ENCODE measurements at regions not wholly inside any gene's neighbourhood (a gene's known extent, or its start where the extent isn't known, plus 50 kb on each side); places are given as distances from the start of the nearest gene placed in this dataset.
"Not testable (repeated sequence)": the region's sequence is repeated elsewhere in the genome, so short reads cannot be mapped to it uniquely, and the experiment has no call there.

DNA sequence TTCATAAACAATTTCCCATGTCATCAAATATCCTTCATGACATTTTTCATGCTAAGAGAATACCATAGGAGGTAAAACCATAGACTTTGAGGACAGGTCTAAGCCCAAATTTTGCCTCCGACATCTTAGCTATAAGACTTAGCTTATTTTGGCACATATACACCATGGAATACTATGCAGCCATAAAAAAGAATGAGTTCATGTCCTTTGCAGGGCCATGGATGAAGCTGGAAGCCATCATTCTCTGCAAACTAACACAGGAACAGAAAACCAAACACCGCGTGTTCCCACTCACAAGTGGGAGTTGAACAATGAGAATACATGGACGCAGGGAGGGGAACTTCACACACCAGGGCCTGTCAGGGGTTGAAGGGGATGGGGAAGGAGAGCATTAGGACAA, 220.0 kb upstream of the CAND1 start:
- H3K9me3 Mint-ChIP-seq; H3K4me1 Mint-ChIP-seq (ENCODE audit: low read depth); H3K27me3 Mint-ChIP-seq (ENCODE audit: insufficient read depth); DNase-seq (ENCODE audit: low spot score); H3K36me3 Mint-ChIP-seq (ENCODE audit: low read depth); H3K27ac Mint-ChIP-seq; H3K4me3 Mint-ChIP-seq; intact Hi-C loops (cut with micrococcal nuclease): not testable (repeated sequence)

DNA sequence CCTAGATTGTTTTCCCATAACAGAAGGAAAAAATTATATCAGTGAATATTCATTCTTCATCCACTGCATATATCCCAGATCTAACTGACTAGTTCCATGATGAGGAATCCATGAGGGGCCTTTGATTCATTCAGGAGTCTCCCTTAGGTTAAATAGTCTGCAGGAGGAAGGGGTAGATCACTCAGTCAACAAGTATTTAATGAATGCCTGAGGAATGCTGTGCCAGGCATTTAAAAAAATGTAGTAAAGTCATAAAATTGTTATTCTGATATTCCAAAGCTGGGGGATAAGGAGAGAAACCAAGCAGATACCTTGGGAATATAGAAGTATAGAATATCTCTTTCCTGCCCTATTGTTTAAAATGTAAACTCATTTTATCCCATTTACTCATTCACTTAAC, 216.2 kb upstream of the CAND1 start:
- Mint-ChIP-seq H3K27me3 (ENCODE audit: insufficient read depth) (peaks cover 4% of the 10 kb centered on the region), H3K9me3 (no peaks in the 10 kb centered on the region), H3K4me3 (no peak overlapping the region), H3K27ac (no peak overlapping the region), H3K36me3 (ENCODE audit: low read depth) (no peaks in the 10 kb centered on the region), H3K4me1 (ENCODE audit: low read depth) (no peaks in the 10 kb centered on the region)
- intact Hi-C loops (cut with micrococcal nuclease): no loop called here
- no peak for DNase-seq (ENCODE audit: low spot score)

DNA sequence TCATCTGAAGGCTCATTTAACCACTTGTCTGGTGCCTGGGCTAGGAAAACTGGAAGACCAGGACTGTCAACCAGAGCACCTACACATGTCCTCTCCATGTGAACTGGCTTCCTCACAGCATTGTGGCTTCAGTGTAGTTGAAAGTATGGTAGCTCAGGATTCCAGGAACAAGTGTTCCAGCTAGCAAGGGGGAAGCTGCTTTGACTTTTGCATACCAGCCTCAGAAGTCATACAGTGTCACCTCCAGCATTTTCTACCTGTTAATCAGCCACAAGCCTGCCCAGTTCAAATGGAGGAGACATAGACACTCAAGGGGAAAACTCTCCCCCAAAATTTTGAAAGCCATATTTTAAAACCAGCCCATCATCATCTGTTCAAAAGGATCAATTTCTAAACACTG, 212.8 kb upstream of the CAND1 start:
- Mint-ChIP-seq H3K36me3 (ENCODE audit: low read depth) (no peaks in the 10 kb centered on the region), H3K27me3 (ENCODE audit: insufficient read depth) (peaks cover 9% of the 10 kb centered on the region), H3K27ac (no peak overlapping the region), H3K4me1 (ENCODE audit: low read depth) (no peaks in the 10 kb centered on the region), H3K9me3 (no peaks in the 10 kb centered on the region), H3K4me3 (no peak overlapping the region)
- no peak for DNase-seq (ENCODE audit: low spot score)
- intact Hi-C loops (cut with micrococcal nuclease): no loop called here

DNA sequence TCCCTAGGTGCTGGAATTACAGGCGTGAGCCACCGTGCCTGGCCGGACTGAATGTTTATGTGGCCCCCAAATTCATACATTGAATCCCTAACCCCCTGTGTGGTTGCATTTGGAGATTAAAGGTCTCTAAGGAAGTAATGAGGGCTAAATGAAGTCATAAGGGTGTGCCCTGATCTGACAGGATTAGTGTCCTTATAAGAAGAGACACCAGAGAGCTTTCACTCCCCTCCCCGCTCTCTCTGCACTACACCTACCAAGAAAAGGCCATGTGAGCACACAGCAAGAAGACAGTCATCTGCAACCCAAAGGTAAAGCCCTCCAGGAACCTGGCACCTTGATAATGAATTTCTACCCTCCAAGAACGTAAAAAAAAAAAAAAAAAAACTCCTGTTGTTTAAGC, 212.1 kb upstream of the CAND1 start:
- Mint-ChIP-seq H3K4me1 (ENCODE audit: low read depth) (no peaks in the 10 kb centered on the region), H3K4me3 (no peak overlapping the region), H3K27me3 (ENCODE audit: insufficient read depth) (peaks cover 11% of the 10 kb centered on the region), H3K27ac (no peak overlapping the region), H3K36me3 (ENCODE audit: low read depth) (no peaks in the 10 kb centered on the region), H3K9me3 (no peaks in the 10 kb centered on the region)
- intact Hi-C loops (cut with micrococcal nuclease): no loop called here
- no peak for DNase-seq (ENCODE audit: low spot score)

DNA sequence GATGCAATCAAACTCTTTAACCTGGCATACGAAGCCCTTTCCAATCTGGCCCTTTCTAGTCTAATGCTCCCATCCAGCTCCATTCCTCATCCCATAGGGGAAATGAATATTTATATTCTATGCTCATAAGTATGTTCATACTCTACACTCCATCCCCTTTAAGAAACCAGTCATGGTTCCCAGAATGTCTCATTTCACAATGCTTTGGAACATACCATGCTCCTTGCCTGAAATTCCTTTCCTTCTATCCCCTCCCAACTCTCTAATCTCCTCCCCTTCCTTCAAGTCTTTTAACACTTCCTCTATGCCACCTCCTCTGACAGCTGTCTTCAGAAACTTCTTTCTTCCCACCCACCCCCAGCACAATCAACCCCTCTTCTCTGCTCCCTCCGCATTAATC, 207.0 kb upstream of the CAND1 start:
- no peak for DNase-seq (ENCODE audit: low spot score)
- Mint-ChIP-seq H3K27me3 (ENCODE audit: insufficient read depth) (peaks cover 28% of the 10 kb centered on the region), H3K36me3 (ENCODE audit: low read depth) (no peaks in the 10 kb centered on the region), H3K4me3 (no peak overlapping the region), H3K4me1 (ENCODE audit: low read depth) (no peaks in the 10 kb centered on the region), H3K27ac (no peak overlapping the region), H3K9me3 (no peaks in the 10 kb centered on the region)
- intact Hi-C loops (cut with micrococcal nuclease): no loop called here

DNA sequence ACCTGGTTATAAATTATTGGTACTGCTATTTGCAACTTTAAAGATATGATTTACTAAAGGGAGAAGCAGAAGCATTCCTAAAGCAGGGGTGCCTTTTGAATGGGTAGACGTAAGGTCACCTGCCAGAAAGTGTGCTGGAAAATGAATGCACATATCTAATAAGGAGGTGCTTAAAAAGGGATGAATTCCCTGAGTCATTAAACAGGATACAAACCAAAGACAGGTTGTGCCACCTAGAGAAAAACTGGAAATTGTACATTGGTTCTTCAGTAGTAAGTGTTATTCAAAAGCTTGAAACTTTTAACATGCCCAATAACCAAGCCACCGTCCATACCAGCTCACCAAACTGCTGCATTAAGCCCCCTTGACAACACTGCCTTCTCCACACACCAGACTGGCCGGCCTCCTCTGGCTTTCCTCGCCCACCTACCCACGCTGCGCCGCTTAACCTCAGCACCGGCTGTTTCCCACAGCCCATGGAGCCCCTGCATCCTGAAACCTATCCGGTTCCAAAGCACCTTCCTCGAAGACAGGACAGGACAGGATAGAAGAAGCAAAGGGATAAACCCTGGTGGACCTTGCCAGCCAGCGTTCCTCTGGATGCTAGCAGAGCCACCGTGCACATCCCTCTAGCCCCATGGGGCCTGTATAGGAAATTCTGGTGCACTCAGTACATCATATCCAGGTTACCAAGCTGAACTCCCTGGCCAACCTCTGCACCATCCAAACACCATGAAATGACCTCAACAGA, 201.5 kb upstream of the CAND1 start:
- peaks cover 17% of the 10 kb centered on the region for H3K4me1 Mint-ChIP-seq (ENCODE audit: low read depth)
- no peaks in the 10 kb centered on the region for H3K9me3 Mint-ChIP-seq
- intact Hi-C loops (cut with micrococcal nuclease): loop anchor here (2.0 kb wide), 1 partner anchor 201 kb away; the partner anchor contains the start of gene CAND1
- H3K27me3 Mint-ChIP-seq (ENCODE audit: insufficient read depth): peaks cover 52% of the 10 kb centered on the region
- peak overlapping the region; percentile 78 for H3K4me3 Mint-ChIP-seq
- H3K36me3 Mint-ChIP-seq (ENCODE audit: low read depth): peaks cover 1% of the 10 kb centered on the region
- DNase-seq (ENCODE audit: low spot score): no peak
- no peak overlapping the region for H3K27ac Mint-ChIP-seq

DNA sequence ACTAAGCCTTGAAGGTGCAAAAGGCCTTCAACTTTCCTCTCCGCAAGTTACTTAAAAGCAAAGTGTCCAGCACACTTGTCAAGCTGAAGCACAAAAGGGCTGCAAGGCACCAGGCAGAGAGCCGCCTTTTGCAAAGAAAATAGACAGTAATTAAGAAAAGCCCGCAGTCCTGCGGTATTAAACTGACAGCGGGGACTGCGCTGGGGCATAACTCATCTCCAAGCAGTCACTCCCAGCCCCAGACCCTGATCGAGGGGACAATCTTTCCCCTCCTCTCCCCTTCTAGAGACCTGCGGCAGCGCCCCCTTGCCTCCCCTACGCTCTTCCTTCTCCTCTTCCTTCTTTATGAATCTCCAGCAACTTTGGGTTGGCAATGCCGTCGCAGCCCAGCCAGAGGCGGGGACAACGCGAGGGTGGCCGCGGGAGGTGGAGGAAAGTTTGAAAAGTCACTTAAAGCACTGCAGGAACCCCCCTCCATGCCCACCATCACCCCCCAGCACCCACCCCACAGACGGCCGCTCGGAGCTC, 200.9 kb upstream of the CAND1 start:
- Mint-ChIP-seq H3K9me3 (no peaks in the 10 kb centered on the region), H3K4me3 (peak overlapping the region; percentile 78), H3K27ac (no peak overlapping the region), H3K4me1 (ENCODE audit: low read depth) (peaks cover 17% of the 10 kb centered on the region), H3K27me3 (ENCODE audit: insufficient read depth) (peaks cover 52% of the 10 kb centered on the region), H3K36me3 (ENCODE audit: low read depth) (peaks cover 1% of the 10 kb centered on the region)
- DNase-seq (ENCODE audit: low spot score): no peak
- intact Hi-C loops (cut with micrococcal nuclease): loop anchor here (2.0 kb wide), 1 partner anchor 201 kb away; the partner anchor contains the start of gene CAND1

DNA sequence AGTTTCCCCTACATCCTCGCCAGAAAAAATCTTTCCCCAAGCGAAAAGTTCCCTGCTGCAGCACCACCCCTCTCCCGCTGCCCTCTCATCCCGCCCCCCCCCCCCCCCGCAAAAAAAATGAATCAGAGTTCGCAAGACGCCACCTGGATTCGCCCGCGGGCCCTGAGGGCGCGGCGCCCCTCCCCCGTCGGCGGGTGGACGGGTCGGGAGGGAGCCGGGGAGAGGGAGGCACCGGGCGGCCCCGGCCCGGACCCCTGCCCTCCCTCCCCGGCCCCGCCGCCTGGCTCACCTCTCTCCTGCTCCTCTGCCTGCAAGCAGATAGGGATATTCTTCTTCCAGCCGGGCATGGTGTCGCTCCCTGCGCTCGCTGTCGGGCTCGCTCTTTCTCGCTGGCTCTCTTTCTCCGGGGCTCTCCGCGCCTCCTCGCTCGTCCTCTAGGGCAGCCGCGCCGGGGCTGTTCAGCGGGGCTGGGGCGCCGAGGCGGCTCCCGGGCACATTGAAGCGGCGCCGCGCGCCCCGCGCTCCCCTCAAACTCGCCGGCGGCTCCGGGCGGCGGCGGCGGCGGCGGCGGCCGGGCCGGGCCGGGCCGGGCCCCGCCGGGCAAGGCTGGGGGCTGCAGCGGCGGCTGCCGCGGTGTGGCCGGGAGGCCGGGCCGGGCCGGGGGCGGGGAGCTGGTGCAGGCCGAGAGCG, 200.3 kb upstream of the CAND1 start:
- intact Hi-C loops (cut with micrococcal nuclease): loop anchor here (2.0 kb wide), 1 partner anchor 200 kb away; the partner anchor contains the start of gene CAND1
- Mint-ChIP-seq H3K4me3 (peak overlapping the region; percentile 83), H3K4me1 (ENCODE audit: low read depth) (peaks cover 17% of the 10 kb centered on the region), H3K9me3 (no peaks in the 10 kb centered on the region), H3K27ac (no peak overlapping the region), H3K36me3 (ENCODE audit: low read depth) (peaks cover 1% of the 10 kb centered on the region), H3K27me3 (ENCODE audit: insufficient read depth) (peaks cover 52% of the 10 kb centered on the region)
- DNase-seq (ENCODE audit: low spot score): no peak

DNA sequence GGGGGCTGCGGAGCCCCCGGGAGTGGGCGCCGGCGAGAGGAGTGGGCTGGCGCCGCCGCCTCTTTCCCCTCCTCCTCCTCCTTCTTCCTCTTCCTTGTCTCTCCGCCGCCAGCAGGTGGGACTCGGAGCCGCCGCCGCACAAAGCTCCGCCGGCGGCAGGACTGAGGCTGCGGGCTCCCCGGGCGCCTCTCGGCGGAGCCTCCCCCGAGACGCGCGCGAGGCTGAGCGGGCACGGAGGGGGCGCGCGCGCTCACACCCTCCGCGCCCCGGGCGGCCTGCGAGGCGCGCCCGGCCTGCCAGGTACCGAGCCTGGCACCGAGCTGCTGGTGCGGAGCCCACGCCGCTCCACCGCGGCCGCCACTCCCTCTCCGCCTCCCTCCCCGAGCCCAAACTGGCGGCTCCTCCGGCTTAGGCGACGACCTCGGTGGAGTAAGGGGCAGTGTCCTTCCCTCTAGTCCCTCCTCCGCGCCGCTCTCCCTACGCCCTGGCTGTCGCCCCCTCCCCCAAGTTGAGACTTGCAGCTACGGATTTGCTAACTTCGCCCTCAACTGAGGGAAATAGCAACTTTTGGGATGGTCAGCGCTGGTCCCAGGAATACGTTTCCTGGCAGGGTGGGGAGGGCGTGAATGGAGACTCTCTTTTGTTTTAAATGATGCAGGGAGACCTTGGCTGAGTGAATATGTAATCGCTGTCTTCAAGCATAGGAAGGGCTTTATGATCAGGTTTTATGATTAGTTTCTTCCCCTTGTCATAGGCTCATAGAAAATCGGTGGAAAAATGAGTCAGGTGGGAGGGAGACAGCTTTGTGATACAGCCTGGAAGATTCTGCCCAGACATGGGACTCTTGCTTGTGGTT, 199.5 kb upstream of the CAND1 start:
- peaks cover 50% of the 10 kb centered on the region for H3K27me3 Mint-ChIP-seq (ENCODE audit: insufficient read depth)

DNA sequence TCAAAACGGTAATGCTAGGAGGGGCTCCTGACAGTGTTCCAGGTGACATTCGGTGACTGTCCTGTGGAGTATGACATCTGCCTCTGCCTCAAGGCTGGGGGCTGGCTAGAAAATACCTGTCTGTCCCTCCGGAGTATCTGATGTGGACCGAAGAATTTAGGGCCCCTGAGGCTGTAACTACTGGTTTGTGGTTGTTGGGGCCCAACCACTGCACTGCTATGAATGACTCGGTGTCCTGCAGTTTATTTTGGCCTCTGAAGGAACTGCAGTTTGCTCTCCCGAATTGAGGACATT, 198.9 kb upstream of the CAND1 start:
- Mint-ChIP-seq H3K36me3 (ENCODE audit: low read depth) (peaks cover 1% of the 10 kb centered on the region), H3K9me3 (no peaks in the 10 kb centered on the region), H3K27ac (no peak overlapping the region), H3K4me1 (ENCODE audit: low read depth) (peaks cover 17% of the 10 kb centered on the region), H3K4me3 (peak overlapping the region; percentile 80), H3K27me3 (ENCODE audit: insufficient read depth) (peaks cover 50% of the 10 kb centered on the region)
- intact Hi-C loops (cut with micrococcal nuclease): no loop called here
- no peak for DNase-seq (ENCODE audit: low spot score)

More for the DNA sequence above, 199.5 kb upstream of the CAND1 start:
- peak; percentile 15 for DNase-seq (ENCODE audit: low spot score)
- Mint-ChIP-seq H3K4me1 (ENCODE audit: low read depth) (peaks cover 17% of the 10 kb centered on the region), H3K27ac (no peak overlapping the region), H3K4me3 (peak overlapping the region; percentile 80), H3K36me3 (ENCODE audit: low read depth) (peaks cover 1% of the 10 kb centered on the region), H3K9me3 (no peaks in the 10 kb centered on the region)
- intact Hi-C loops (cut with micrococcal nuclease): loop anchor here (2.0 kb wide), 1 partner anchor 199 kb away; the partner anchor contains the start of gene CAND1

DNA sequence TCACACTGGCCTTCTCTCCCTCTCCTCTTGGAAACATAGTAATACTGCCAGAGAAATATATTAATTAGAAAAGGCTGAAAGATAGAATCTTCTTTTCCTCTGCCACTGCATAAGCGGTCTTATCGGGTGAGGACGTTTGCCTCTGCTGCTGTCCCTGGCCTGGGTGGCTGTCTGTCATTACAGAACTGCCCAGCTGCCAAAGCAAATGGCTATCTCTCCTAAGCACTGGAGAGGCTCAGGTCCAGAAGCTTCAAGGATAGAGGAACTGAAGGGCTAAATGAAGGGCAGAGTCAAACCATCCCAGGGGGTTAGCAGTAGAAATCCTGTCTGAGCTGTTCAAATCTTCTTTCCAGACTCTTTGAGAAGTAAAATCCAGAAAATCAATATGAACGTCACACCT, 198.6 kb upstream of the CAND1 start:
- Mint-ChIP-seq H3K27ac (no peak overlapping the region), H3K27me3 (ENCODE audit: insufficient read depth) (peaks cover 52% of the 10 kb centered on the region), H3K4me3 (peak overlapping the region; percentile 80), H3K9me3 (no peaks in the 10 kb centered on the region), H3K36me3 (ENCODE audit: low read depth) (peaks cover 1% of the 10 kb centered on the region), H3K4me1 (ENCODE audit: low read depth) (peaks cover 17% of the 10 kb centered on the region)
- intact Hi-C loops (cut with micrococcal nuclease): no loop called here
- DNase-seq (ENCODE audit: low spot score): no peak

DNA sequence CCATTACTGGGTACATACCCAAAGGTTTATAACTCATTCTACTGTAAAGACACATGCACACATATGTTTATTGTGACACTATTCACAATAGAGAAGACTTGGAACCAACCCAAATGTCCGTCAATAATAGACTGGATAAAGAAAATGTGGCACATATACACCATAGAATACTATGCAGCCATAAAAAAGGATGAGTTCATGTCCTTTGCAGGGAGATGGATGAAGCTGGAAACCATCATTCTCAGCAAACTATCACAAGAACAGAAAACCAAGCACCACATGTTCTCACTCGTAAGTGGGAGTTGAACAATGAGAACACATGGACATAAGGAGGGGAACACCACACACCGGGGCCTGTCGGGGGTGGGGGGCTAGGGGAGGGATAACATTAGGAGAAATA, 196.9 kb upstream of the CAND1 start:
- H3K36me3 Mint-ChIP-seq (ENCODE audit: low read depth); H3K9me3 Mint-ChIP-seq; intact Hi-C loops (cut with micrococcal nuclease); DNase-seq (ENCODE audit: low spot score); H3K4me3 Mint-ChIP-seq; H3K27ac Mint-ChIP-seq: not testable (repeated sequence)
- H3K27me3 Mint-ChIP-seq (ENCODE audit: insufficient read depth): peaks cover 42% of the 10 kb centered on the region
- H3K4me1 Mint-ChIP-seq (ENCODE audit: low read depth): peaks cover 17% of the 10 kb centered on the region

Data from activated T-helper 1 cell treated with anti-CD3 and anti-CD28 coated beads, Interleukin-12 subunit alpha, Interleukin-12 subunit beta, Interleukin-2, Interleukin-4 antibody, amounts not matched to agents 30 ng/mL and 10 ng/mL and 1 ng/mL, durations not matched to agents 14 hours and 24 hours and 36 hours (primary cell).